ENCODE measurements at regions not wholly inside any gene's neighbourhood (a gene's known extent, or its start where the extent isn't known, plus 50 kb on each side); places are given as distances from the start of the nearest gene placed in this dataset.

- TF ChIP-seq CTCF (IDR thresholded peaks at IDR 0.05) (no peak), POLR2A (IDR thresholded peaks at IDR 0.05) (no peak)
These were observed 77.7 kb upstream of the EEF2KMT start for GRCh38 chr16:5175266-5175665.
